ENCODE measurements at regions not wholly inside any gene's neighbourhood (a gene's known extent, or its start where the extent isn't known, plus 50 kb on each side); places are given as distances from the start of the nearest gene placed in this dataset.

DNA sequence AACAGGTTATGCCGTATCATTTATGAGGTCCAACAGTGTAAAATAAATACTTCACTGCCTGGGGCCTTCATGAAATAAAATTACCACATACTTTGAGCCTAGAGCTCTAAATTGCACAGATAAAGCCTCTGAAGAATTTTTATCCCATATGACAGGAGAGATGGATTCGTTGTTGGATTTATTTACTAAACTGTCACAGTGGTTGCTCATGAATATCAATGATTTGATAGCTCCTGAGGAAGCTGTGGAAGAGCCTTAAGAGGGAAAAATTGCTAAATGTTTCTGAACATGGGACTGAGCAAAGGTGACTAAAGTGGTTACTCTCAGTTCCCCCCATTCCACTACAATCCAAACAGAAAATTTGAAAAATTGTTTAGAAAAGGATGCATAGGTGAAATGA is 558.9 kb upstream of the IL12A start:
- H3K4me3 ChIP-seq = no peak overlapping the region
- no peaks in the 10 kb centered on the region for H3K27me3 ChIP-seq (replicated peaks in 1 of 7)
- no peak overlapping the region for H3K27ac ChIP-seq
- intact Hi-C loops (cut with DNase I; ENCODE audit: low total_unique reads) = no loop called here
- no peak for TF ChIP-seq POLR2AphosphoS5 (IDR thresholded peaks at IDR 0.05)
- no peak for TF ChIP-seq POLR2A (IDR thresholded peaks at IDR 0.05)
- TF ChIP-seq, protein P1, sequence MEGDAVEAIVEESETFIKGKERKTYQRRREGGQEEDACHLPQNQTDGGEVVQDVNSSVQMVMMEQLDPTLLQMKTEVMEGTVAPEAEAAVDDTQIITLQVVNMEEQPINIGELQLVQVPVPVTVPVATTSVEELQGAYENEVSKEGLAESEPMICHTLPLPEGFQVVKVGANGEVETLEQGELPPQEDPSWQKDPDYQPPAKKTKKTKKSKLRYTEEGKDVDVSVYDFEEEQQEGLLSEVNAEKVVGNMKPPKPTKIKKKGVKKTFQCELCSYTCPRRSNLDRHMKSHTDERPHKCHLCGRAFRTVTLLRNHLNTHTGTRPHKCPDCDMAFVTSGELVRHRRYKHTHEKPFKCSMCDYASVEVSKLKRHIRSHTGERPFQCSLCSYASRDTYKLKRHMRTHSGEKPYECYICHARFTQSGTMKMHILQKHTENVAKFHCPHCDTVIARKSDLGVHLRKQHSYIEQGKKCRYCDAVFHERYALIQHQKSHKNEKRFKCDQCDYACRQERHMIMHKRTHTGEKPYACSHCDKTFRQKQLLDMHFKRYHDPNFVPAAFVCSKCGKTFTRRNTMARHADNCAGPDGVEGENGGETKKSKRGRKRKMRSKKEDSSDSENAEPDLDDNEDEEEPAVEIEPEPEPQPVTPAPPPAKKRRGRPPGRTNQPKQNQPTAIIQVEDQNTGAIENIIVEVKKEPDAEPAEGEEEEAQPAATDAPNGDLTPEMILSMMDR (IDR thresholded peaks at IDR 0.05 in 8 of 11, conservative IDR thresholded peaks at IDR 0.05 in 3 of 11) = no peak
- no peak for DNase-seq
- H3K9me3 ChIP-seq = no peaks in the 10 kb centered on the region
- H3K4me1 ChIP-seq = no peaks in the 10 kb centered on the region
- 67 to 82% (median 76%) methylated on average over 2 of the region's 2 CpGs for WGBS, 5 donors
- H3K36me3 ChIP-seq = no peaks in the 10 kb centered on the region

DNA sequence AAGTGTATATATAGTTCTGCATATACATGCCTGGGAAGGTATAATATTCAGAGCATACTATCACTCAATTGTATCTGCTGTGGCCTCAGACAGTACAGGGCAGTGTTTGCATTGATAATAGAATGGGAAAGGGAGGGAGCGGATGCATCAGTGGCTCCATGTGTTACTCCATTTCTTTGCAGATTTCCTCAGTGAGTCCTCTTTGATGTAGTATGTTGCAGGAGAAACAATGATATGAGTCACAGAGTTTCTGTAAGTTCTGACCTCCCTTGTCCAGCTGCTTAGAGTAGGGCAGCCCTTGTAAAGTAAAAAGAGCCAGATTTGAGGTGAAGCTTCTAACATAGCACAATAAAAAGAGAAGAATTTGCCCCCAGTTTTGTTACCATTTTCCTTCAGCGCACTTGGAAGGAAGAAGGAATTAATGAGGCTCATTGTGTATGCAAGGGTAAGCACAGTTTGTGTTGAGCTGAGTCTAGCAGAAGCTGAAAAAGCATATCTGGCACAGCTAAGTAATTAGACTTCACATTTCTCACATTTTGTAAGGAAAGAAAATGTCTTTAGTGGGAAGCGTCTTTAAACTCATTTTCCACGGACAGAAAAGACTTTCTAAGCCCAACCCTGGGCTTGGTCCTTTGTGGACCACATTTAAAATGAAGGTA is 555.8 kb upstream of the IL12A start:
- 86 to 93% (median 88%) methylated on average over 4 of the region's 4 CpGs for WGBS, 5 donors
- Histone ChIP-seq H3K27ac (no peak overlapping the region), H3K36me3 (no peaks in the 10 kb centered on the region), H3K27me3 (replicated peaks in 1 of 7) (no peaks in the 10 kb centered on the region), H3K4me3 (no peak overlapping the region), H3K4me1 (no peaks in the 10 kb centered on the region), H3K9me3 (no peaks in the 10 kb centered on the region)
- intact Hi-C loops (cut with DNase I; ENCODE audit: low total_unique reads) = no loop called here
- no peak for DNase-seq
- TF ChIP-seq POLR2A (IDR thresholded peaks at IDR 0.05) (no peak), POLR2AphosphoS5 (IDR thresholded peaks at IDR 0.05) (no peak)
- TF ChIP-seq, protein P1 (IDR thresholded peaks at IDR 0.05 in 8 of 11, conservative IDR thresholded peaks at IDR 0.05 in 3 of 11) = no peak

DNA sequence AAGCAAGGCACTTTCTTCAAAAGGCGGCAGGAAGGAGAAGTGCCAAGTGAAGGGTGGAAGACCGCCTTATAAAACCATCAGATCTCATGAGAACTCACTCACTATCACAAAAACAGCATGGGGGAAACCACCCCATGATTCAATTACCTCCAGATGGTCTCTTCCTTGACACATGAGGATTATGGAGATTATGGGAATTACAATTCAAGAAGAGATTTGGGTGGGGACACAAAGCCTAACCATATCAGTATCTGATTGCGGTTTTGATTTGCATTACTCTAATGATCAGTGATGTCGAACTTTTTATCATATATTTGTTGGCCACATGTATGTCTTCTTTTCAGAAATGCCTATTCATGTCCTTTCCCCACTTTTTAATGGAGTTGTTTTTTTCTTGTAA is 549.3 kb upstream of the IL12A start:
- H3K4me3 ChIP-seq = no peak overlapping the region
- no peaks in the 10 kb centered on the region for H3K36me3 ChIP-seq
- H3K4me1 ChIP-seq = no peaks in the 10 kb centered on the region
- intact Hi-C loops (cut with DNase I; ENCODE audit: low total_unique reads) = no loop called here
- no peak overlapping the region for H3K27ac ChIP-seq
- no peaks in the 10 kb centered on the region for H3K27me3 ChIP-seq (replicated peaks in 1 of 7)
- H3K9me3 ChIP-seq = peaks cover 0 to 17% (median 0%) of the 10 kb centered on the region in 8 donors
- no peak for TF ChIP-seq POLR2AphosphoS5 (IDR thresholded peaks at IDR 0.05)
- TF ChIP-seq, protein P1 (IDR thresholded peaks at IDR 0.05 in 8 of 11, conservative IDR thresholded peaks at IDR 0.05 in 3 of 11) = no peak
- TF ChIP-seq POLR2A (IDR thresholded peaks at IDR 0.05) = no peak
- 87 to 97% (median 89%) methylated on average over 4 of the region's 4 CpGs for WGBS, 5 donors
- DNase-seq = no peak

DNA sequence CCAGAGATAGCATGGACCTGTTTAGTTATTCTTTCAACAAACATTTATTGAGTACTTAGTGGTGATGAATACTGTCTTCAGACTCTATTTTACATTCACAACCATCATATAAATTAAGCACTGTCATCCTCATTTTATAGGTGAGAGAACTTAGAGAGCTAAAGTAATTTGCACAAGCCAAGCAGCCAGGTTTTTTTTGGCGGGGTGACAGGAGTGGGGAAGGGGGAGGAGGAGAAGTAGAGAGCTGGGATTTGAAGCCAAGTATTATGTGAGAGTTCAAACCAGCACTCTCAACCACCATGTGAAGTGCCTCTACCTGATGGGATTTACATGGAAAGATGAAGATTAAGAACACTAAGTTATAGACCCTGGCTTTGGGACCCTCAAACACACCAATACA is 547.4 kb upstream of the IL12A start:
- TF ChIP-seq POLR2A (IDR thresholded peaks at IDR 0.05) = no peak
- peaks cover 0 to 17% (median 0%) of the 10 kb centered on the region in 8 donors for H3K9me3 ChIP-seq
- intact Hi-C loops (cut with DNase I; ENCODE audit: low total_unique reads) = no loop called here
- WGBS, 5 donors = 51 to 94% (median 80%) methylated on average over 1 of the region's 1 CpG
- no peaks in the 10 kb centered on the region for H3K36me3 ChIP-seq
- DNase-seq = no peak
- no peaks in the 10 kb centered on the region for H3K27me3 ChIP-seq (replicated peaks in 1 of 7)
- no peaks in the 10 kb centered on the region for H3K4me1 ChIP-seq
- no peak overlapping the region for H3K27ac ChIP-seq
- no peak overlapping the region for H3K4me3 ChIP-seq

All from spleen (tissue), 11 donors.